ENCODE measurements at regions not wholly inside any gene's neighbourhood (a gene's known extent, or its start where the extent isn't known, plus 50 kb on each side); places are given as distances from the start of the nearest gene placed in this dataset.
"Not testable (repeated sequence)": the region's sequence is repeated elsewhere in the genome, so short reads cannot be mapped to it uniquely, and the experiment has no call there.

- DNase-seq (ENCODE audit: low spot score), result no peak
Observed at GRCh38 chr14:106619606-106620005, 1093.2 kb downstream of the TMEM121 start.

GRCh38 chr14:106620368-106620767 lies 1094.0 kb downstream of the TMEM121 start:
- no peak for DNase-seq (ENCODE audit: low spot score)

GRCh38 chr14:106622200-106622745 lies 1095.9 kb downstream of the TMEM121 start:
- no peak for DNase-seq (ENCODE audit: low spot score)

- no peak for DNase-seq (ENCODE audit: low spot score)
Observed at GRCh38 chr14:106625186-106625585, 1098.8 kb downstream of the TMEM121 start.

- DNase-seq (ENCODE audit: low spot score), result not testable (repeated sequence)
Observed at GRCh38 chr14:106626469-106626868, 1100.1 kb downstream of the TMEM121 start.

- not testable (repeated sequence) for DNase-seq (ENCODE audit: low spot score)
Observed at GRCh38 chr14:106626942-106627588, 1100.7 kb downstream of the TMEM121 start.

GRCh38 chr14:106631879-106632278 lies 1105.5 kb downstream of the TMEM121 start:
- no peak for DNase-seq (ENCODE audit: low spot score)

- no peak for DNase-seq (ENCODE audit: low spot score)
Observed at GRCh38 chr14:106633721-106634120, 1107.3 kb downstream of the TMEM121 start.

GRCh38 chr14:106635569-106635968 lies 1109.2 kb downstream of the TMEM121 start:
- no peak for DNase-seq (ENCODE audit: low spot score)

- not testable (repeated sequence) for DNase-seq (ENCODE audit: low spot score)
Observed at GRCh38 chr14:106638786-106639452, 1112.5 kb downstream of the TMEM121 start.

GRCh38 chr14:106642090-106642489 lies 1115.7 kb downstream of the TMEM121 start:
- DNase-seq (ENCODE audit: low spot score), result no peak

- DNase-seq (ENCODE audit: low spot score), result not testable (repeated sequence)
Observed at GRCh38 chr14:106642971-106643370, 1116.6 kb downstream of the TMEM121 start.

GRCh38 chr14:106648874-106649273 lies 1122.5 kb downstream of the TMEM121 start:
- not testable (repeated sequence) for DNase-seq (ENCODE audit: low spot score)

GRCh38 chr14:106651016-106651415 lies 1124.6 kb downstream of the TMEM121 start:
- no peak for DNase-seq (ENCODE audit: low spot score)

- no peak for DNase-seq (ENCODE audit: low spot score)
Observed at GRCh38 chr14:106652494-106652893, 1126.1 kb downstream of the TMEM121 start.

- no peak for DNase-seq (ENCODE audit: low spot score)
Observed at GRCh38 chr14:106657460-106657859, 1131.1 kb downstream of the TMEM121 start.

GRCh38 chr14:106658066-106658860 lies 1131.9 kb downstream of the TMEM121 start:
- not testable (repeated sequence) for DNase-seq (ENCODE audit: low spot score)

GRCh38 chr14:106661561-106661960 lies 1135.2 kb downstream of the TMEM121 start:
- not testable (repeated sequence) for DNase-seq (ENCODE audit: low spot score)

- DNase-seq (ENCODE audit: low spot score), result no peak
Observed at GRCh38 chr14:106662936-106663550, 1136.7 kb downstream of the TMEM121 start.

GRCh38 chr14:106663805-106664410 lies 1137.5 kb downstream of the TMEM121 start:
- not testable (repeated sequence) for DNase-seq (ENCODE audit: low spot score)

GRCh38 chr14:106665814-106666213 lies 1139.4 kb downstream of the TMEM121 start:
- no peak for DNase-seq (ENCODE audit: low spot score)

Data from mesenteric fat pad (tissue), 1 donor.